ENCODE measurements at regions not wholly inside any gene's neighbourhood (a gene's known extent, or its start where the extent isn't known, plus 50 kb on each side); places are given as distances from the start of the nearest gene placed in this dataset.
A peak's percentile ranks its signal among the peaks of the same experiment; 100 is the strongest.
"Not testable (repeated sequence)": the region's sequence is repeated elsewhere in the genome, so short reads cannot be mapped to it uniquely, and the experiment has no call there.

DNA sequence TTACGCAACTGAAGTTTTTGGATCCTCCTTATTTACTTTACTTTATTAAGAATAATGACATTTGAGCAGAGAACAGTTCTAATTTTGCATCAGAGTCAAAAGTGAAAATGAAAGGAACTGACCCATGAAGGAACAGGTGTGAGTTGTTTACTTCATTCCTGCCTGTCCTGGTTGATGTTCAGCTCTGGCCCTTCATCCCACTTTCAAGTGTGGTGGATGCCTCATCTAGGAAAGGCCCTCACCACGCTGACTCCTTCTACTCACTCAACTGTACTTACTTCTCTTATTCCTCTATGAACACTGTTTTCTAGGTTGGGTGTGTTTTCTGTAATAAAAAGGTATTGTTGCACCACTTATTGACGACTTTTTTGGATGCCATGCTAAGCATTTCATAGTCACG is 61.8 kb upstream of the PLEKHG4B start:
- Histone ChIP-seq H3K4me1 (no peaks in the 10 kb centered on the region), H3K36me3 (no peaks in the 10 kb centered on the region), H3K27me3 (ENCODE audit: low read depth) (peaks cover 10% of the 10 kb centered on the region), H3K9me3 (no peaks in the 10 kb centered on the region), H3K27ac (no peak overlapping the region), H3K4me3 (no peak overlapping the region)
- no peak for DNase-seq
- intact Hi-C loops (cut with DNase I), result no loop called here
- TF ChIP-seq, protein P1, sequence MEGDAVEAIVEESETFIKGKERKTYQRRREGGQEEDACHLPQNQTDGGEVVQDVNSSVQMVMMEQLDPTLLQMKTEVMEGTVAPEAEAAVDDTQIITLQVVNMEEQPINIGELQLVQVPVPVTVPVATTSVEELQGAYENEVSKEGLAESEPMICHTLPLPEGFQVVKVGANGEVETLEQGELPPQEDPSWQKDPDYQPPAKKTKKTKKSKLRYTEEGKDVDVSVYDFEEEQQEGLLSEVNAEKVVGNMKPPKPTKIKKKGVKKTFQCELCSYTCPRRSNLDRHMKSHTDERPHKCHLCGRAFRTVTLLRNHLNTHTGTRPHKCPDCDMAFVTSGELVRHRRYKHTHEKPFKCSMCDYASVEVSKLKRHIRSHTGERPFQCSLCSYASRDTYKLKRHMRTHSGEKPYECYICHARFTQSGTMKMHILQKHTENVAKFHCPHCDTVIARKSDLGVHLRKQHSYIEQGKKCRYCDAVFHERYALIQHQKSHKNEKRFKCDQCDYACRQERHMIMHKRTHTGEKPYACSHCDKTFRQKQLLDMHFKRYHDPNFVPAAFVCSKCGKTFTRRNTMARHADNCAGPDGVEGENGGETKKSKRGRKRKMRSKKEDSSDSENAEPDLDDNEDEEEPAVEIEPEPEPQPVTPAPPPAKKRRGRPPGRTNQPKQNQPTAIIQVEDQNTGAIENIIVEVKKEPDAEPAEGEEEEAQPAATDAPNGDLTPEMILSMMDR (IDR thresholded peaks at IDR 0.05), result no peak
- ATAC-seq, result no peak

DNA sequence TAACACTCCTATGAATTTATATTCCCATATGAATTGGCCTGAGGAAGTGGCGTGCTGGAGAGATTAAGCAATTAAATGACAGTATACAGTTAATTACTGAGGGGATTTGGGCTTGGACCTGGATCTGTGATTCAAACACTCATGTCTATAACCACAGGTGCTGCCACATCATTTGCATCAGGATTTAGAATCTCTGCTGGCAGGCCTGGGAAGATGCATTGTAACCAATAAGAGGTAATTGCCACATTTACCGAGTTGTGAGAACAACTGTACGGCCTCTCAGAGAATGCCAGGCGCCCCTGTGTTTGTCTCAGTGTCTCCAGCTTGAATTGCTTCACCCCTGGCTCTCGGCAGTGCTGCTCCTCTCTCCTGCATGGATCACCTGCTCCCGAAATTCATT is 61.4 kb upstream of the PLEKHG4B start:
- H3K27me3 ChIP-seq (ENCODE audit: low read depth); H3K36me3 ChIP-seq; H3K4me3 ChIP-seq; ATAC-seq; H3K9me3 ChIP-seq; H3K4me1 ChIP-seq; DNase-seq; H3K27ac ChIP-seq; intact Hi-C loops (cut with DNase I): not testable (repeated sequence)

DNA sequence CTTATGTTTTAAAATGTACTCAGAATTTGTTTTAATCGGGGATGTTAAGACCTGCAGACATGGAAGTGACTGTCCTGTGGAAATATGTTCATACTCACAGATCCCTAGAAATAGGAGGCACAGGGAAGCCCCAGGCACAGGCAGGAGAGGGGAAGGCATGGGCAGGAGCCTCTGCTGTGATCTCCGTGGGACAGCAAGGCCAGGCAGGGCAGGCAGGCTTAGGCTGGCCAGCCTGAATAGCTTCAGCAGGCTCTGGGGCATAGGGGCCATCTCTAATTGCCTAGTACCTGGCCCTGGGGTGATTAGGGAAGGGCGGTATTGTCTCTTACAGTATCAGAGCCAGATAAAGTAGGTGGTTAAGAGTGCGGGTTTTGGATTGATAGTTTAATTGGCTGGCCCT is 59.8 kb upstream of the PLEKHG4B start:
- no peak overlapping the region for H3K27ac ChIP-seq
- DNase-seq (no peak), ATAC-seq (no peak)
- H3K27me3 ChIP-seq (ENCODE audit: low read depth), result peaks cover 10% of the 10 kb centered on the region
- TF ChIP-seq, protein P1 (IDR thresholded peaks at IDR 0.05), result no peak
- H3K4me3 ChIP-seq, result no peak overlapping the region
- H3K36me3 ChIP-seq, result no peaks in the 10 kb centered on the region
- H3K4me1 ChIP-seq, result no peaks in the 10 kb centered on the region
- intact Hi-C loops (cut with DNase I), result no loop called here
- H3K9me3 ChIP-seq, result no peaks in the 10 kb centered on the region

DNA sequence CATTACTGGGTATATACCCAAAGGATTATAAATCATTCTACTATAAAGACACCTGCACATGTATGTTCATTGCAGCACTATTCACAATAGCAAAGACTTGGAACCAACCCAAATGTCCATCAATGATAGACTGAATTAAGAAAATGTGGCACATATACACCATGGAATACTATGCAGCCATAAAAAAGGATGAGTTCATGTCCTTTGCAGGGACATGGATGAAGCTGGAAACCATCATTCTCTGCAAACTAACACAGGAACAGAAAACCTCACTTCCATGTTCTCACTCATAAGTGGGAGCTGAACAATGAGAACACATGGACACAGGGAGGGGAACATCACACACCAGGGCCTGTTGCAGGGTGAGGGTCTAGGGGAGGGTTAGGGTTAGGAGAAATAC is 56.4 kb upstream of the PLEKHG4B start:
- H3K27ac ChIP-seq; H3K9me3 ChIP-seq; intact Hi-C loops (cut with DNase I); H3K4me3 ChIP-seq; DNase-seq; ATAC-seq; H3K4me1 ChIP-seq; H3K36me3 ChIP-seq: not testable (repeated sequence)
- H3K27me3 ChIP-seq (ENCODE audit: low read depth), result peaks cover 28% of the 10 kb centered on the region

DNA sequence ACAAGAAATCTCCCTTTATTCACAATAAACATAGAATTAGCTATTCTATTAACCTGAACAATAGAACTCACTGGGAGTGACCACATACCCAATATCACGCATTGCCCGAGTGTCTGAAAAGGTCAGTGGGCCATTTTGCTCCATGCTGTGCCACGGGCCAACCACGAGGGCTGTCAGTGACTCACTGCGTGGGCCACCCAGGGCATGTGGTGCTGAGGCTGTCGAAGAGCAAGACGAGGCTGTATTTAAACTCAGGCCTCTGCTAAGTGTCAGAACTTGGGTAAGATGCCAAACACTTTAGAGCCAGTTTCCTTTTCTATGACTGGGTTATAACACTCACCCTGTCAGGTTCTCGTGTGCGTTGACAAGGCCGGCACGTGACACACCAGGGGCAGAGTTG is 54.8 kb upstream of the PLEKHG4B start:
- DNase-seq; H3K4me3 ChIP-seq; H3K36me3 ChIP-seq; H3K9me3 ChIP-seq; H3K27ac ChIP-seq; H3K4me1 ChIP-seq; intact Hi-C loops (cut with DNase I): not testable (repeated sequence)
- peak in 1 of 2 donors; percentile 27 for ATAC-seq
- peaks cover 25% of the 10 kb centered on the region for H3K27me3 ChIP-seq (ENCODE audit: low read depth)

DNA sequence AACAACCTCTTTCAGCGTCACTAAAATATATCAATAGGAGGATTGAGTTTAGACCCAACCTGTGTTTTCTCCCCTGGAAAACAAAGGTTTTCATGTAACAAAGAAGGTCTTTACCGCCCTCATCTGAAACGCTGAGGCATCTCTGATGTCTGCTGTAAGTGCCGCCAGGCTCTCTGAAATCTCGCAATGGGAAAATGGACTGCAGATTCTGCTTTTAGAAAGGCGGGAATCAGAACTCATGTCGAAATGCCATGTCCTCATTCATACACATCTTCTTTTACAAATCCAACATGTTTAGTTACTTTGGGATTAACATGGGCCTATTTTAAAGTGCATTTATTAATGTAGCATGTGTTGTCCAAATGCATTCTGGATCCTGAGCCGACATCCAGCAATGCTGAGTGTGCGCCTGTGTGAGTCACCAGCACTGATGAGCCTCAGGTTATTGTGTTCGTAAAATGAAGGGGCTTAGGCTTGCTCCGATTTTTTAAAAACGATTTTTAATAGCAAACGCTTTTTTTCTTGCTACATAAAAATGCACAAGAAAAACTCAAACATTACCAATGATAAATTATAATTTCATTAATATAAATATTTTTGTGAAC is 51.9 kb upstream of the PLEKHG4B start:
- Histone ChIP-seq H3K9me3 (no peaks in the 10 kb centered on the region), H3K36me3 (no peaks in the 10 kb centered on the region), H3K4me3 (no peak overlapping the region), H3K27me3 (ENCODE audit: low read depth) (peaks cover 21% of the 10 kb centered on the region), H3K4me1 (no peaks in the 10 kb centered on the region), H3K27ac (no peak overlapping the region)
- TF ChIP-seq, protein P1 (IDR thresholded peaks at IDR 0.05), result no peak
- intact Hi-C loops (cut with DNase I), result no loop called here
- ATAC-seq (no peak), DNase-seq (no peak)

All from lower lobe of right lung (tissue), 2 donors.